ENCODE measurements at regions not wholly inside any gene's neighbourhood (a gene's known extent, or its start where the extent isn't known, plus 50 kb on each side); places are given as distances from the start of the nearest gene placed in this dataset. TPM values are rescaled to one million over a fixed set of nuclear protein-coding genes. Genes with fewer than 3 reads are reported as not detected.
"Not testable (repeated sequence)": the region's sequence is repeated elsewhere in the genome, so short reads cannot be mapped to it uniquely, and the experiment has no call there.

GRCh38 chr4:52483186-52483890 is 175.8 kb downstream of the USP46 start:
- no peak for DNase-seq (ENCODE audit: low read depth in 2 of 3, low spot score in 2 of 3)

GRCh38 chr4:52507774-52508173 is 151.3 kb downstream of the USP46 start:
- no peak for DNase-seq (ENCODE audit: low read depth in 2 of 3, low spot score in 2 of 3)

- DNase-seq (ENCODE audit: low read depth in 2 of 3, low spot score in 2 of 3) = no peak
Measured at GRCh38 chr4:52510939-52511565, 148.0 kb downstream of the USP46 start.

GRCh38 chr4:52511825-52512224 is 147.3 kb downstream of the USP46 start:
- DNase-seq (ENCODE audit: low read depth in 2 of 3, low spot score in 2 of 3) = no peak

GRCh38 chr4:52512291-52512690 is 146.8 kb downstream of the USP46 start:
- no peak for DNase-seq (ENCODE audit: low read depth in 2 of 3, low spot score in 2 of 3)

- not testable (repeated sequence) for DNase-seq (ENCODE audit: low read depth in 2 of 3, low spot score in 2 of 3)
Measured at GRCh38 chr4:52522093-52522492, 137.0 kb downstream of the USP46 start.

- no peak for DNase-seq (ENCODE audit: low read depth in 2 of 3, low spot score in 2 of 3)
Measured at GRCh38 chr4:52529983-52530382, 129.1 kb downstream of the USP46 start.

GRCh38 chr4:52535793-52536192 is 123.3 kb downstream of the USP46 start:
- no peak for DNase-seq (ENCODE audit: low read depth in 2 of 3, low spot score in 2 of 3)

Small RNA genes in the stretch of these regions (small RNA-seq; reads per million reads assigned to genes)
- not detected for gene RNU6-1252P
